ENCODE measurements at regions not wholly inside any gene's neighbourhood (a gene's known extent, or its start where the extent isn't known, plus 50 kb on each side); places are given as distances from the start of the nearest gene placed in this dataset.
"Not testable (repeated sequence)": the region's sequence is repeated elsewhere in the genome, so short reads cannot be mapped to it uniquely, and the experiment has no call there.

GRCh38 chr16:51236583-51236982, 85.5 kb upstream of the SALL1 start:
- no peaks in the 10 kb centered on the region for H3K36me3 Mint-ChIP-seq (ENCODE audit: low read depth)

GRCh38 chr16:51231702-51232101, 80.6 kb upstream of the SALL1 start:
- DNase-seq, result no peak
- no peaks in the 10 kb centered on the region for H3K36me3 Mint-ChIP-seq (ENCODE audit: low read depth)
- no peak overlapping the region for H3K27ac Mint-ChIP-seq
- intact Hi-C loops (cut with micrococcal nuclease), result no loop called here
- CTCF ChIA-PET, result no interaction called here
- H3K4me3 Mint-ChIP-seq, result no peak overlapping the region
- no peaks in the 10 kb centered on the region for H3K4me1 Mint-ChIP-seq (ENCODE audit: low read depth)
- H3K27me3 Mint-ChIP-seq (ENCODE audit: low read depth), result no peaks in the 10 kb centered on the region
- no peaks in the 10 kb centered on the region for H3K9me3 Mint-ChIP-seq

More at GRCh38 chr16:51236583-51236982, 85.5 kb upstream of the SALL1 start:
- DNase-seq, result no peak
- no peaks in the 10 kb centered on the region for H3K9me3 Mint-ChIP-seq
- H3K4me3 Mint-ChIP-seq, result no peak overlapping the region
- intact Hi-C loops (cut with micrococcal nuclease), result no loop called here
- no peaks in the 10 kb centered on the region for H3K4me1 Mint-ChIP-seq (ENCODE audit: low read depth)
- no peaks in the 10 kb centered on the region for H3K27me3 Mint-ChIP-seq (ENCODE audit: low read depth)
- no peak overlapping the region for H3K27ac Mint-ChIP-seq
- CTCF ChIA-PET, result no interaction called here

- H3K27me3 Mint-ChIP-seq (ENCODE audit: low read depth); H3K36me3 Mint-ChIP-seq (ENCODE audit: low read depth); H3K4me3 Mint-ChIP-seq; H3K27ac Mint-ChIP-seq; intact Hi-C loops (cut with micrococcal nuclease); H3K4me1 Mint-ChIP-seq (ENCODE audit: low read depth); H3K9me3 Mint-ChIP-seq; DNase-seq; CTCF ChIA-PET: not testable (repeated sequence)
Measured at GRCh38 chr16:51230035-51230434, 79.0 kb upstream of the SALL1 start.

- no peak overlapping the region for H3K27ac Mint-ChIP-seq
- DNase-seq, result no peak
- no peaks in the 10 kb centered on the region for H3K36me3 Mint-ChIP-seq (ENCODE audit: low read depth)
- no peaks in the 10 kb centered on the region for H3K4me1 Mint-ChIP-seq (ENCODE audit: low read depth)
- no peak overlapping the region for H3K4me3 Mint-ChIP-seq
- CTCF ChIA-PET, result no interaction called here
- intact Hi-C loops (cut with micrococcal nuclease), result no loop called here
- H3K27me3 Mint-ChIP-seq (ENCODE audit: low read depth), result no peaks in the 10 kb centered on the region
- no peaks in the 10 kb centered on the region for H3K9me3 Mint-ChIP-seq
Measured at GRCh38 chr16:51228097-51228659, 77.1 kb upstream of the SALL1 start.

GRCh38 chr16:51225878-51226277, 74.8 kb upstream of the SALL1 start:
- H3K9me3 Mint-ChIP-seq, result no peaks in the 10 kb centered on the region
- intact Hi-C loops (cut with micrococcal nuclease), result no loop called here

GRCh38 chr16:51224317-51224716, 73.2 kb upstream of the SALL1 start:
- Mint-ChIP-seq H3K36me3 (ENCODE audit: low read depth) (no peaks in the 10 kb centered on the region), H3K4me1 (ENCODE audit: low read depth) (no peaks in the 10 kb centered on the region), H3K27me3 (ENCODE audit: low read depth) (no peaks in the 10 kb centered on the region), H3K4me3 (no peak overlapping the region), H3K9me3 (peaks cover 5% of the 10 kb centered on the region), H3K27ac (no peak overlapping the region)
- CTCF ChIA-PET, result no interaction called here
- no peak for DNase-seq
- intact Hi-C loops (cut with micrococcal nuclease), result no loop called here

More at GRCh38 chr16:51225878-51226277, 74.8 kb upstream of the SALL1 start:
- Mint-ChIP-seq H3K27ac (no peak overlapping the region), H3K4me3 (no peak overlapping the region), H3K27me3 (ENCODE audit: low read depth) (no peaks in the 10 kb centered on the region), H3K4me1 (ENCODE audit: low read depth) (no peaks in the 10 kb centered on the region), H3K36me3 (ENCODE audit: low read depth) (no peaks in the 10 kb centered on the region)
- CTCF ChIA-PET, result no interaction called here
- DNase-seq, result no peak

- no peak overlapping the region for H3K27ac Mint-ChIP-seq
- no peak for DNase-seq
- no peaks in the 10 kb centered on the region for H3K4me1 Mint-ChIP-seq (ENCODE audit: low read depth)
- no peaks in the 10 kb centered on the region for H3K36me3 Mint-ChIP-seq (ENCODE audit: low read depth)
- CTCF ChIA-PET, result no interaction called here
- intact Hi-C loops (cut with micrococcal nuclease), result no loop called here
- H3K27me3 Mint-ChIP-seq (ENCODE audit: low read depth), result no peaks in the 10 kb centered on the region
- peaks cover 11% of the 10 kb centered on the region for H3K9me3 Mint-ChIP-seq
- no peak overlapping the region for H3K4me3 Mint-ChIP-seq
Measured at GRCh38 chr16:51222016-51222415, 70.9 kb upstream of the SALL1 start.

GRCh38 chr16:51211148-51211547, 60.1 kb upstream of the SALL1 start:
- Mint-ChIP-seq H3K36me3 (ENCODE audit: low read depth) (no peaks in the 10 kb centered on the region), H3K9me3 (peaks cover 6% of the 10 kb centered on the region), H3K4me1 (ENCODE audit: low read depth) (no peaks in the 10 kb centered on the region), H3K27ac (no peak overlapping the region), H3K4me3 (no peak overlapping the region), H3K27me3 (ENCODE audit: low read depth) (no peaks in the 10 kb centered on the region)
- no peak for DNase-seq
- CTCF ChIA-PET, result no interaction called here
- intact Hi-C loops (cut with micrococcal nuclease), result no loop called here

GRCh38 chr16:51210087-51210486, 59.0 kb upstream of the SALL1 start:
- Mint-ChIP-seq H3K27ac (no peak overlapping the region), H3K4me1 (ENCODE audit: low read depth) (no peaks in the 10 kb centered on the region), H3K4me3 (no peak overlapping the region), H3K27me3 (ENCODE audit: low read depth) (no peaks in the 10 kb centered on the region), H3K36me3 (ENCODE audit: low read depth) (no peaks in the 10 kb centered on the region), H3K9me3 (peaks cover 2% of the 10 kb centered on the region)
- intact Hi-C loops (cut with micrococcal nuclease), result no loop called here
- DNase-seq, result no peak
- CTCF ChIA-PET, result no interaction called here

- CTCF ChIA-PET, result no interaction called here
- Mint-ChIP-seq H3K27me3 (ENCODE audit: low read depth) (no peaks in the 10 kb centered on the region), H3K4me3 (no peak overlapping the region), H3K27ac (no peak overlapping the region), H3K4me1 (ENCODE audit: low read depth) (no peaks in the 10 kb centered on the region), H3K9me3 (peaks cover 11% of the 10 kb centered on the region), H3K36me3 (ENCODE audit: low read depth) (no peaks in the 10 kb centered on the region)
- no peak for DNase-seq
- intact Hi-C loops (cut with micrococcal nuclease), result no loop called here
Measured at GRCh38 chr16:51201604-51202003, 50.5 kb upstream of the SALL1 start.
